Uterus (tissue), 3 donors: ENCODE measurements at regions not wholly inside any gene's neighbourhood (a gene's known extent, or its start where the extent isn't known, plus 50 kb on each side); places are given as distances from the start of the nearest gene placed in this dataset.

Source experiments
- DNase-seq, 2 donors: peaks; one replicate each; pipeline ENCODE4 v3.0.0-alpha.2; 2019 to 2020
- H3K27ac ChIP-seq, 2 donors: fragments of 200-600 bp; sonication (generic); 1 replicate in 1 of 2; 2 replicates in 1 of 2; pipeline ENCODE4 v1.5.1; 2016 to 2018
- H3K27me3 ChIP-seq, 2 donors: fragments of 200-600 bp; sonication (generic); one replicate each; pipeline ENCODE4 v1.5.1; 2018 to 2019; ENCODE audit warnings: control low read depth in 1 of 2
- H3K36me3 ChIP-seq, 2 donors: fragments of 200-600 bp; sonication (generic); one replicate each; pipeline ENCODE4 v1.5.1; 2019; ENCODE audit warnings: control low read depth in 1 of 2
- H3K4me1 ChIP-seq, 2 donors: fragments of 200-600 bp; sonication (generic); one replicate each; pipeline ENCODE4 v1.5.1; 2018 to 2019; ENCODE audit warnings: control low read depth in 1 of 2
- H3K4me3 ChIP-seq, 2 donors: fragments of 200-600 bp; sonication (generic); 1 replicate in 1 of 2; 2 replicates in 1 of 2; pipeline ENCODE4 v1.5.1; 2018 to 2019; ENCODE audit warnings: mild to moderate bottlenecking in 1 of 2
- H3K9me3 ChIP-seq, 2 donors: fragments of 200-600 bp; sonication (generic); one replicate each; pipeline ENCODE4 v1.5.1; 2019; ENCODE audit warnings: control low read depth in 1 of 2
- CTCF ChIP-seq, 4 experiments: fragments of 200-600 bp in 2 of 4; fragments of 450-650 bp in 2 of 4; sonication (generic) in 2 of 4; IDR thresholded peaks; one replicate each; pipeline ENCODE4 v1.5.1; 2016 to 2019; ENCODE audit warnings: antibody characterized with exemption in 4 of 4, mild to moderate bottlenecking in 2 of 4, moderate library complexity in 1 of 4
- POLR2A ChIP-seq, 2 donors: fragments of 450-650 bp; IDR thresholded peaks; one replicate each; pipeline ENCODE4 v1.6.1; 2016; ENCODE audit warnings: antibody characterized with exemption in 2 of 2, mild to moderate bottlenecking in 1 of 2, moderate library complexity in 1 of 2
- intact Hi-C: fragments of 100-400 bp; cut with DNase I; formaldehyde crosslinking; loops from one replicate; pipeline ENCODE4 v1.15.1; 2023; ENCODE audit warnings: low total_unique reads
- donor health status: DM: yes; HTN: yes; CAD: no.

GRCh38 chr16:72444696-72445095 lies 272.7 kb upstream of the PMFBP1 start:
- no peaks in the 10 kb centered on the region for H3K27me3 ChIP-seq
- no peak overlapping the region for H3K27ac ChIP-seq
- no peaks in the 10 kb centered on the region for H3K9me3 ChIP-seq
- no peak for DNase-seq
- intact Hi-C loops, result no loop called here
- TF ChIP-seq POLR2A (IDR thresholded peaks at IDR 0.05), result no peak
- no peak for TF ChIP-seq CTCF (IDR thresholded peaks at IDR 0.05)
- H3K4me1 ChIP-seq, result no peaks in the 10 kb centered on the region
- H3K36me3 ChIP-seq, result no peaks in the 10 kb centered on the region
- no peak overlapping the region for H3K4me3 ChIP-seq

- Histone ChIP-seq H3K27me3 (no peaks in the 10 kb centered on the region), H3K4me1 (no peaks in the 10 kb centered on the region), H3K9me3 (no peaks in the 10 kb centered on the region), H3K27ac (no peak overlapping the region), H3K4me3 (no peak overlapping the region), H3K36me3 (no peaks in the 10 kb centered on the region)
- no peak for DNase-seq
- intact Hi-C loops, result no loop called here
- no peak for TF ChIP-seq CTCF (IDR thresholded peaks at IDR 0.05)
- TF ChIP-seq POLR2A (IDR thresholded peaks at IDR 0.05), result no peak
These were observed 271.9 kb upstream of the PMFBP1 start for GRCh38 chr16:72443809-72444208.

GRCh38 chr16:72442385-72443158 lies 270.6 kb upstream of the PMFBP1 start:
- H3K27ac ChIP-seq, result no peak overlapping the region
- intact Hi-C loops, result no loop called here
- no peak overlapping the region for H3K4me3 ChIP-seq
- TF ChIP-seq CTCF (IDR thresholded peaks at IDR 0.05) (no peak), POLR2A (IDR thresholded peaks at IDR 0.05) (no peak)
- H3K36me3 ChIP-seq, result no peaks in the 10 kb centered on the region
- no peaks in the 10 kb centered on the region for H3K27me3 ChIP-seq
- H3K4me1 ChIP-seq, result no peaks in the 10 kb centered on the region
- no peak for DNase-seq
- no peaks in the 10 kb centered on the region for H3K9me3 ChIP-seq

GRCh38 chr16:72437891-72438290 lies 265.9 kb upstream of the PMFBP1 start:
- intact Hi-C loops, result no loop called here
- Histone ChIP-seq H3K4me3 (no peak overlapping the region), H3K4me1 (no peaks in the 10 kb centered on the region), H3K36me3 (no peaks in the 10 kb centered on the region), H3K27ac (no peak overlapping the region), H3K27me3 (no peaks in the 10 kb centered on the region), H3K9me3 (peaks cover 0 to 6% of the 10 kb centered on the region in 2 donors)
- DNase-seq, result no peak
- no peak for TF ChIP-seq CTCF (IDR thresholded peaks at IDR 0.05)
- no peak for TF ChIP-seq POLR2A (IDR thresholded peaks at IDR 0.05)

GRCh38 chr16:72434159-72434558 lies 262.2 kb upstream of the PMFBP1 start:
- H3K9me3 ChIP-seq, result peaks cover 0 to 6% of the 10 kb centered on the region in 2 donors
- H3K36me3 ChIP-seq, result no peaks in the 10 kb centered on the region
- no peaks in the 10 kb centered on the region for H3K4me1 ChIP-seq
- no peak overlapping the region for H3K4me3 ChIP-seq
- no peak for TF ChIP-seq CTCF (IDR thresholded peaks at IDR 0.05)
- DNase-seq, result no peak
- intact Hi-C loops, result no loop called here
- no peak overlapping the region for H3K27ac ChIP-seq
- no peaks in the 10 kb centered on the region for H3K27me3 ChIP-seq
